ENCODE measurements at regions not wholly inside any gene's neighbourhood (a gene's known extent, or its start where the extent isn't known, plus 50 kb on each side); places are given as distances from the start of the nearest gene placed in this dataset.

DNA sequence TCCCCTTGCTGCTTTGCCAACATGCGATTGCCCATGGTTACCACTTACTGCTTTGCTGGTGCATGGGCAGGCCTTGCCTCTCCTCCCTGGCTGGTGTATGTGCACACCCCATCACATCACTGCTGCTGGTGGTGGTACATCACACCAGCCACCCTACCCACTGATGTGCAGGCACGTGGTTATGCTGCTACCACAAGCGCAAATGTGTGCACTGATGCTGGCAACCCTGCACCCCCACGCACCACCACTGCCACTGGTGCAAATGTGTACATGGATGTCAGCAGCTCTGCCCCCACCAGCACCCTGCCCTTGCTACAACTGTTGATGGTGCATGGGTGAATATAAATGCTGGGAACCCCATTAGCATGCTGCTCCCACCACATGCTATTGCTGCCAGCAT, 261.7 kb downstream of the AEBP2 start:
- Histone ChIP-seq H3K4me3 (no peak overlapping the region), H3K9me3 (replicated peaks) (peaks cover 28% of the 10 kb centered on the region), H3K27ac (replicated peaks) (no peak overlapping the region), H3K27me3 (ENCODE audit: low read depth) (no peaks in the 10 kb centered on the region), H3K4me1 (no peaks in the 10 kb centered on the region), H3K36me3 (no peaks in the 10 kb centered on the region)
- intact Hi-C loops (cut with micrococcal nuclease), result no loop called here
- TF ChIP-seq CTCF (IDR thresholded peaks at IDR 0.05; ENCODE audit: borderline replicate concordance), result no peak
- DNase-seq, result no peak

GRCh38 chr12:19704966-19705365, 265.7 kb downstream of the AEBP2 start:
- Histone ChIP-seq H3K9me3 (replicated peaks) (peaks cover 50% of the 10 kb centered on the region), H3K4me3 (no peak overlapping the region), H3K36me3 (no peaks in the 10 kb centered on the region), H3K27ac (replicated peaks) (no peak overlapping the region), H3K4me1 (no peaks in the 10 kb centered on the region), H3K27me3 (ENCODE audit: low read depth) (no peaks in the 10 kb centered on the region)
- no peak for DNase-seq
- intact Hi-C loops (cut with micrococcal nuclease), result no loop called here
- no peak for TF ChIP-seq CTCF (IDR thresholded peaks at IDR 0.05; ENCODE audit: borderline replicate concordance)

- Histone ChIP-seq H3K4me3 (no peak overlapping the region), H3K36me3 (no peaks in the 10 kb centered on the region), H3K27ac (replicated peaks) (no peak overlapping the region), H3K27me3 (ENCODE audit: low read depth) (no peaks in the 10 kb centered on the region), H3K9me3 (replicated peaks) (peaks cover 47% of the 10 kb centered on the region), H3K4me1 (peaks cover 11% of the 10 kb centered on the region)
- intact Hi-C loops (cut with micrococcal nuclease), result no loop called here
- DNase-seq, result no peak
- TF ChIP-seq CTCF (IDR thresholded peaks at IDR 0.05; ENCODE audit: borderline replicate concordance), result no peak
These were observed 267.6 kb downstream of the AEBP2 start for GRCh38 chr12:19706936-19707335.

DNA sequence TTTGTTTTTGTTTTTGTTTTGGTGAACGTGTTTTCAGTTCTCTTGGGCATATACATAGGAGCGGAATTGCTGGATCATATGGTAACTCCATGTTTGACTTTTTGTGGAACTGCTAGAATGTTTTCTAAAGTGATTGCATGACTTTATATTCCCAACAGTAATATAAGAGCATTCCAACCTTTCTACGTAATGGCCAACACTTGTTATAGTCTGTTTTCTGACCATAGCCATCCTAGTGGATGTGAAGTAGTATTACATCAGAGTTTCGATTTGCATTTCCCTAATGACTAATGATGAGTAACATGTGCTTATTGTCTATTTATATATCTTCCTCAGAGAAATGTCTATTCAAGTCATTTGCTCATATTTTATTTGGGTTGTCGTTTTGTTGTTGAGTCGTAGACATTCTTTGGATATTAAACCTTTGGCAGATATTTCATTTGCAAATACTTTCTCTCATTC, 268.7 kb downstream of the AEBP2 start:
- H3K36me3 ChIP-seq, result no peaks in the 10 kb centered on the region
- no peak for DNase-seq
- no peak overlapping the region for H3K4me3 ChIP-seq
- H3K27me3 ChIP-seq (ENCODE audit: low read depth), result no peaks in the 10 kb centered on the region
- no peak for TF ChIP-seq CTCF (IDR thresholded peaks at IDR 0.05; ENCODE audit: borderline replicate concordance)
- peaks cover 11% of the 10 kb centered on the region for H3K4me1 ChIP-seq
- intact Hi-C loops (cut with micrococcal nuclease), result no loop called here
- peaks cover 36% of the 10 kb centered on the region for H3K9me3 ChIP-seq (replicated peaks)
- H3K27ac ChIP-seq (replicated peaks), result no peak overlapping the region

- peaks cover 11% of the 10 kb centered on the region for H3K4me1 ChIP-seq
- H3K27ac ChIP-seq (replicated peaks), result no peak overlapping the region
- no peaks in the 10 kb centered on the region for H3K36me3 ChIP-seq
These were observed 270.6 kb downstream of the AEBP2 start for GRCh38 chr12:19709889-19710288.

More at GRCh38 chr12:19709889-19710288, 270.6 kb downstream of the AEBP2 start:
- Histone ChIP-seq H3K9me3 (replicated peaks) (peaks cover 25% of the 10 kb centered on the region), H3K27me3 (ENCODE audit: low read depth) (no peaks in the 10 kb centered on the region), H3K4me3 (no peak overlapping the region)
- DNase-seq, result no peak
- intact Hi-C loops (cut with micrococcal nuclease), result no loop called here
- TF ChIP-seq CTCF (IDR thresholded peaks at IDR 0.05; ENCODE audit: borderline replicate concordance), result no peak

Measured in left ventricle myocardium inferior (tissue), 1 donor.